ENCODE measurements at regions not wholly inside any gene's neighbourhood (a gene's known extent, or its start where the extent isn't known, plus 50 kb on each side); places are given as distances from the start of the nearest gene placed in this dataset.
"Not testable (repeated sequence)": the region's sequence is repeated elsewhere in the genome, so short reads cannot be mapped to it uniquely, and the experiment has no call there.

DNA sequence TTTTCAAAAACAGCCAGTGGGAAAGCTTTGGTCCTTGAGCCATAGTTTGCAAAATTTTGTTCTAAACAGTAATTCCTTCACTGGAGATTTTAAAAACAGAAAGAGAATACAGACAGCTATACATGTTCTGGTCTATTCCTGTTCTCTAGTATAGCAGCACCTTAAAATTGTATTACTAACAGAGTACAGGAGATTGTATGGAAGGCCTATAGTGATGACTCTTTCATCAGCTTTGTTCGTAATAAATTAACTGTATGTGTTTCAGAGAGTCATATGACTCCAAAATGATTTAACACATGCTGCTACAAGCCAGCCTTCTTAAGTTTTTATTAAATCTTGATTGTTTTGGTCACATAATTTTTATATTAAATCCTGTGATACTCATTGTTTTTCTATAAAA is 1124.6 kb upstream of the FAM98A start:
- no peak for DNase-seq
- no peaks in the 10 kb centered on the region for H3K36me3 ChIP-seq
- no peaks in the 10 kb centered on the region for H3K27me3 ChIP-seq
- TF ChIP-seq CTCF (IDR thresholded peaks at IDR 0.05; ENCODE audit: low read depth, low read length): no peak
- no peaks in the 10 kb centered on the region for H3K4me1 ChIP-seq
- H3K9me3 ChIP-seq: no peaks in the 10 kb centered on the region
- no peak overlapping the region for H3K4me3 ChIP-seq (ENCODE audit: low read depth, low read length)

DNA sequence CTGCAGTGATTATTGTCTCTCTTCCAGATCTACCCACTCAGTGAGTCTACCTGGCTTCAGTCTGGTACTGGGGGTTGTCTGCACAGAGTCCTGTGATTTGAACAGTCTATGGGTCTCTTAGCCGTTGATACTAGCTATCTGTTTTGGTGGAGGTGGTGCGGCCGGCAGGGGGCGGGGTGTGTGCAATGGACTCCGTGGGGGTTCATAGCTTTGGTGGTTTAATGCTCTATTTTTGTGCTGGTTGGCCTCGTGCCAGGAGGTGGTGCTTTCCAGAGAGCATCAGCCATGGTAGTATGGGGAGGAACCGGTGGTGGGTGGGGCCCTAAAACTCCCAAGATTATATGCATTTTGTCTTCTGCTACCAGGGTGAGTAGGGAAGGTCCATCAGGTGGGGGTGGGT is 1120.1 kb upstream of the FAM98A start:
- no peak overlapping the region for H3K4me3 ChIP-seq (ENCODE audit: low read depth, low read length)
- H3K27me3 ChIP-seq: no peaks in the 10 kb centered on the region
- no peaks in the 10 kb centered on the region for H3K36me3 ChIP-seq
- no peak for DNase-seq
- no peaks in the 10 kb centered on the region for H3K9me3 ChIP-seq
- no peak for TF ChIP-seq CTCF (IDR thresholded peaks at IDR 0.05; ENCODE audit: low read depth, low read length)
- H3K4me1 ChIP-seq: no peaks in the 10 kb centered on the region

- TF ChIP-seq CTCF (IDR thresholded peaks at IDR 0.05; ENCODE audit: low read depth, low read length): no peak
- no peaks in the 10 kb centered on the region for H3K4me1 ChIP-seq
- H3K4me3 ChIP-seq (ENCODE audit: low read depth, low read length): no peak overlapping the region
- no peaks in the 10 kb centered on the region for H3K36me3 ChIP-seq
- DNase-seq: no peak
- H3K9me3 ChIP-seq: no peaks in the 10 kb centered on the region
- no peaks in the 10 kb centered on the region for H3K27me3 ChIP-seq
Measured at GRCh38 chr2:34705551-34706247, 1106.6 kb upstream of the FAM98A start.

GRCh38 chr2:34703292-34703691 is 1104.2 kb upstream of the FAM98A start:
- no peak for TF ChIP-seq CTCF (IDR thresholded peaks at IDR 0.05; ENCODE audit: low read depth, low read length)
- no peaks in the 10 kb centered on the region for H3K27me3 ChIP-seq
- no peak overlapping the region for H3K4me3 ChIP-seq (ENCODE audit: low read depth, low read length)
- no peak for DNase-seq
- H3K9me3 ChIP-seq: no peaks in the 10 kb centered on the region
- no peaks in the 10 kb centered on the region for H3K36me3 ChIP-seq
- no peaks in the 10 kb centered on the region for H3K4me1 ChIP-seq

DNA sequence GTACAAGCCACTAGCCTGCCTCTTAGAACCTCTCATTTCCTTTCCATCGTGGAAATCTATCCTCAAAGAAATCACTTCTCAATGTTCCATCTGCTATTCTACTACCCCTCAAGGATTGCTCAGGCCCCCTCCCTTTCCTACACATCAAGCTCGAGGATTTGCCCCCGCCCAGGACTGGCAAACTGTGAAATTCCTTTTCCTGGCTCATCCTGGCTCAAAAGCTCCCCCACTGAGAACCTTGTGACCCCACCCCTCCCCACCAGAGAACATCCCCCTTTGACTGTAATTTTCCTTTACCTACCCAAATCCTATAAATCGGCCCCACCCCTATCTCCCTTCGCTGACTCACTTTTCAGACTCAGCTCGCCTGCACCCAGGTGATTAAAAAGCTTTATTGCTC is 1103.3 kb upstream of the FAM98A start:
- H3K36me3 ChIP-seq; H3K4me3 ChIP-seq (ENCODE audit: low read depth, low read length); H3K4me1 ChIP-seq; H3K27me3 ChIP-seq; DNase-seq; H3K9me3 ChIP-seq: not testable (repeated sequence)

- DNase-seq; H3K36me3 ChIP-seq; H3K4me1 ChIP-seq; H3K27me3 ChIP-seq; H3K9me3 ChIP-seq; H3K4me3 ChIP-seq (ENCODE audit: low read depth, low read length): not testable (repeated sequence)
Measured at GRCh38 chr2:34677591-34677990, 1078.5 kb upstream of the FAM98A start.

DNA sequence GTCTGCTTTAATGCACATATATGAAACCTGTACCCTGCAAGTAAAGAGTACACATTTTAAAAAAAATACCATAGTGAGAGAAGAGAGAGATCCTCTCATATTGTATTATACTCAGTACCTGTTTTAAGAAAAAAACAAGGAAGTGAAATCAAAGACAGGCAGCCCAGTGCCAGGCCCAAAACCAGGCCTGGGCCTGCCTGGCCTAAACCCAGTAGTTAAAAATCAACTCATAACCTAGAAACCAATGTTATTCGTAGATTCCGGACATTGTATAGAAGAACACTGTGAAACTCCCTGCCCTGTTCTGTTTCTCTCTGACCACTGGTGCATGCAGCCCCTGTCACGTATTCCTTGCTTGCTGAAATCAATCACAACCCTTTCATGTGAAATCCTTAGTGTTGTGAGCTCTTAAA is 1078.0 kb upstream of the FAM98A start:
- not testable (repeated sequence) for H3K27me3 ChIP-seq; H3K4me1 ChIP-seq; H3K36me3 ChIP-seq; DNase-seq; H3K9me3 ChIP-seq; H3K4me3 ChIP-seq (ENCODE audit: low read depth, low read length)

- TF ChIP-seq CTCF (IDR thresholded peaks at IDR 0.05; ENCODE audit: low read depth, low read length): no peak
- no peaks in the 10 kb centered on the region for H3K36me3 ChIP-seq
- no peak overlapping the region for H3K4me3 ChIP-seq (ENCODE audit: low read depth, low read length)
- peaks cover 3% of the 10 kb centered on the region; the same call in 1 of the 2 replicates for H3K4me1 ChIP-seq
- no peaks in the 10 kb centered on the region for H3K9me3 ChIP-seq
- no peaks in the 10 kb centered on the region for H3K27me3 ChIP-seq
- no peak for DNase-seq
Measured at GRCh38 chr2:34670482-34670881, 1071.4 kb upstream of the FAM98A start.
